ENCODE measurements at regions not wholly inside any gene's neighbourhood (a gene's known extent, or its start where the extent isn't known, plus 50 kb on each side); places are given as distances from the start of the nearest gene placed in this dataset.

- FAIRE-seq (peak; percentile 97), DNase-seq (ENCODE audit: low read depth, low spot score) (peak; percentile 95)
- H3K9me3 ChIP-seq (ENCODE audit: control insufficient read depth, low read depth, low read length): no peaks in the 10 kb centered on the region
- H3K4me2 ChIP-seq (ENCODE audit: control insufficient read depth, extremely low read depth, insufficient read depth, low read depth, low read length): peak overlapping the region; percentile 65
- H3K27me3 ChIP-seq (ENCODE audit: control insufficient read depth, extremely low read depth, insufficient read depth, low read length): no peaks in the 10 kb centered on the region
- no peaks in the 10 kb centered on the region for H3K79me2 ChIP-seq (ENCODE audit: control insufficient read depth, insufficient read depth, low read length)
- H3K4me3 ChIP-seq (ENCODE audit: control insufficient read depth in 2 of 3, extremely low read depth in 1 of 3, insufficient read depth in 2 of 3, low read depth in 1 of 3, low read length in 3 of 3): peak overlapping the region in 2 of 3 experiments; percentile 31 to 38
- dilution Hi-C loops (cut with MboI; ENCODE audit: extremely low pct_ligation_motif_present, low sequenced_read_pairs): no loop called here
- H3K9ac ChIP-seq (ENCODE audit: control insufficient read depth, extremely low read depth, insufficient read depth, low read length): no peak overlapping the region
- peaks cover 27% of the 10 kb centered on the region for H3K4me1 ChIP-seq (ENCODE audit: control insufficient read depth, extremely low read depth, insufficient read depth, low read length)
- H3K27ac ChIP-seq (ENCODE audit: control insufficient read depth, insufficient read depth, low read length): peak overlapping the region; percentile 68
- H3K36me3 ChIP-seq (ENCODE audit: control insufficient read depth in 2 of 2, extremely low read depth in 1 of 2, insufficient read depth in 2 of 2, low read length in 2 of 2): no peaks in the 10 kb centered on the region
- H4K20me1 ChIP-seq (ENCODE audit: control insufficient read depth, extremely low read depth, insufficient read depth, low read length): no peaks in the 10 kb centered on the region
- H2AFZ ChIP-seq (ENCODE audit: control insufficient read depth, low read length): no peak overlapping the region
- no peaks in the 10 kb centered on the region for H3K9me1 ChIP-seq (ENCODE audit: control insufficient read depth, extremely low read depth, insufficient read depth, low read length)
- TF ChIP-seq EZH2 (IDR thresholded peaks at IDR 0.05; ENCODE audit: low read length) (no peak), CTCF (optimal IDR thresholded peaks at IDR 0.05 in 1 of 3, IDR thresholded peaks at IDR 0.05 in 1 of 3, conservative IDR thresholded peaks at IDR 0.05 in 1 of 3; ENCODE audit: extremely low read depth in 1 of 3, insufficient read depth in 2 of 3, low read length in 3 of 3) (no peak)
These were observed 70.8 kb downstream of the BLID start for GRCh38 chr11:122045181-122045586.

GRCh38 chr11:122044086-122044485, 71.9 kb downstream of the BLID start:
- H3K36me3 ChIP-seq (ENCODE audit: control insufficient read depth in 2 of 2, extremely low read depth in 1 of 2, insufficient read depth in 2 of 2, low read length in 2 of 2): no peaks in the 10 kb centered on the region
- no peaks in the 10 kb centered on the region for H3K27me3 ChIP-seq (ENCODE audit: control insufficient read depth, extremely low read depth, insufficient read depth, low read length)
- DNase-seq (ENCODE audit: low read depth, low spot score): no peak
- H3K27ac ChIP-seq (ENCODE audit: control insufficient read depth, insufficient read depth, low read length): no peak overlapping the region
- no peak overlapping the region for H3K4me3 ChIP-seq (ENCODE audit: control insufficient read depth in 2 of 3, extremely low read depth in 1 of 3, insufficient read depth in 2 of 3, low read depth in 1 of 3, low read length in 3 of 3)
- TF ChIP-seq EZH2 (IDR thresholded peaks at IDR 0.05; ENCODE audit: low read length): no peak
- no peak for TF ChIP-seq CTCF (optimal IDR thresholded peaks at IDR 0.05 in 1 of 3, IDR thresholded peaks at IDR 0.05 in 1 of 3, conservative IDR thresholded peaks at IDR 0.05 in 1 of 3; ENCODE audit: extremely low read depth in 1 of 3, insufficient read depth in 2 of 3, low read length in 3 of 3)
- FAIRE-seq: peak; percentile 57
- no peaks in the 10 kb centered on the region for H4K20me1 ChIP-seq (ENCODE audit: control insufficient read depth, extremely low read depth, insufficient read depth, low read length)
- no peaks in the 10 kb centered on the region for H3K9me3 ChIP-seq (ENCODE audit: control insufficient read depth, low read depth, low read length)
- H3K79me2 ChIP-seq (ENCODE audit: control insufficient read depth, insufficient read depth, low read length): no peaks in the 10 kb centered on the region
- H3K9me1 ChIP-seq (ENCODE audit: control insufficient read depth, extremely low read depth, insufficient read depth, low read length): no peaks in the 10 kb centered on the region
- H3K9ac ChIP-seq (ENCODE audit: control insufficient read depth, extremely low read depth, insufficient read depth, low read length): no peak overlapping the region
- H2AFZ ChIP-seq (ENCODE audit: control insufficient read depth, low read length): peak overlapping the region; percentile 20
- dilution Hi-C loops (cut with MboI; ENCODE audit: extremely low pct_ligation_motif_present, low sequenced_read_pairs): no loop called here
- peaks cover 24% of the 10 kb centered on the region for H3K4me1 ChIP-seq (ENCODE audit: control insufficient read depth, extremely low read depth, insufficient read depth, low read length)
- H3K4me2 ChIP-seq (ENCODE audit: control insufficient read depth, extremely low read depth, insufficient read depth, low read depth, low read length): no peak overlapping the region

All from keratinocyte (primary cell).